Anterior cingulate cortex (tissue), 58 donors: ENCODE measurements at regions not wholly inside any gene's neighbourhood (a gene's known extent, or its start where the extent isn't known, plus 50 kb on each side); places are given as distances from the start of the nearest gene placed in this dataset.

Experiments used
- DNase-seq, 58 donors: peaks; one replicate each; lab custom pipeline; 2025; lab: John Stamatoyannopoulos, UW

DNA sequence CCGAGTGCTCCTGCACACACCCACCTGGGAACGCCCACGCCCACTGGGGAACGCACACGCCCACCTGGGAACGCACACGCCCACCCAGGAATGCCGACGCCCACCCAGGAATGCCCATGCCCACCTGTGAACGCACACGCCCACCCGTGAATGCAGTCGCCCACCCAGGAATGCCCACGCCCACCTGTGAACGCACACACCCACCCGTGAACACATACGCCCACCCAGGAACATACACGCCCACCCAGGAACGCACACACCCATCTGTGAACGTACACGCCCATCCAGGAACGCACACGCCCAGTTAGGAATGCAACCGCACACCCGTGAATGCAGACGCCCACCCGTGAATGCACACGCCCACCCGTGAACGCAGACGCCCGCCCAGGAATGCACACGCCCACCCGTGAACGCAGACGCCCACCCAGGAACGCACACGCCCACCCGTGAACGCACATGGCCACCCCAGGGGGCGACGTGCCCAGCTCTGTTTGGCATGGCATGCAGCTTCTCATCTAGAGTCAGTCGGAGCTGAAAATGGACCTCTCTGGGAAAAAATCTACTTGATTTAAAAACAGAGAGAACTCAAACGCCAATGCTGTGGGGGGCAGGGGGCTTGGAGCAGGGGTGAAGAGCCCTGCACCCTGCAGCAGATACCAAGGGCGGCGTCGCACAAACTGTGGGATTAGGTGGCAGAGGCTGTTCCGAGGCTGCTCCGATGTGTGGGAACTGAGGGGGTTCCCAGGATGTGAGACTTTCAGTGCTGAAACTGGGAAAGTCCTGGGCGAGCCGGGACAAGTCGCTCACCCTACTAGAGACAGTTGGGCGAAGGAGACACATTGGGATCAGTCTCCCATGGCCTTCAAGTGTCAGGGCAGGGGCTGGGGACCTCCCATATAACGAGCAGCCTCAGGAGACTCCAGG, 83.3 kb downstream of the MYEOV start:
- DNase-seq, result no peak

DNA sequence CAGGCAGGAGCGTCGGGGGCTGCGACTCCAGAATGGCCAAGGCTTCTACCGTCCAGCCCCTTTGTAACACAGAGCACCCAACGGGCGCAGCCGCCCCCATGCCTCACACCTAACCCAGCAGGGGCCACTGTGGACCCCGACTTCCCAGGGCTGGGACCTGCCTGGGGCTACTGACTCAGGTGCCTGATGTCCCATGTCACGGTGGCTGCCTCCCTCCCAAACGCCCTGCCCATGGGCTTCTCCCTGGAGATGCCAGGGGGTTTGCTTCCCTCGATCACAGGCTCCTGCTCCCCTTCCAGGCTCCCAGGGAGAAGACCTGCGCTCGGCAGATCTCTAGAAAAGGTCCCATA, 84.0 kb downstream of the MYEOV start:
- no peak for DNase-seq

DNA sequence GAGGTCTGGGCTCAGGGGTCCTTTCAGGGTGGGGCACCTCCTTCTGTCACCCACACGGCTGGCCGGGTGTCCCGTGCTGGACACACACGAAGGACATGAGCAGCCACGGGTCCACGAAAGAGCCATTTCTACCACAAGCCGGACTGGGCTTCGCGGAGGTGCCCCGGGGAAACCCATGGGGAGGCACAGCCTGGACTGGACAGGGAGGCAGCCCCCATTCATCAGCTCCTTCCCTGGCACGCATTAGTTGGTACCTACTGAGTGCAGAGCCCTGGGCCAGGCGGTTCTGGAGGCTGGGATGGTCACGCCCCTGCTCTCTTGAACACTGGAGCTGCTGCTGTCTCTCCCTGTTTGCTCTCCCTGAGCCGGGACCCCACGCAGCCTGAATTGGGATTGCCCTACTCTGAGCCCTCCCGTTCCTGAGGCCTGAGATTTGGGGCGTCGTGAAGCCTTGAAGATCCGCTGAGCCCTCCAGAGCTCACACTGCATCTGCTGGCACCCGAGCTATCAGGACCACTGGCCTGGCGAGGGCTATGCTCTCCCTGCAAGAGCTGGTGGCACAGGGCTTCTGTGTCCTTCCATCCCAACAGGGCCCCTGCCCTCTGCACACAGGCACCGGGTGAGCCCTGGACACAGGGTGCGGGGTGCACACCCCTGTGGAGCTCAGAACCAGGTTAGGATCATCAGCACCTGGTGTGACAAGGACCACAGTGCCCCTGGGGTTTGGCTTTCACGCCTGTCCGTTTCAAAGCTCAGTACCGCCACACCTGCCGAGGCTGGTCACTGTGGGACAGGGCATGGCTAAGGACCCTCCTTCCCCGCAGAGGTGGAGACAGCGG, 84.6 kb downstream of the MYEOV start:
- no peak for DNase-seq

DNA sequence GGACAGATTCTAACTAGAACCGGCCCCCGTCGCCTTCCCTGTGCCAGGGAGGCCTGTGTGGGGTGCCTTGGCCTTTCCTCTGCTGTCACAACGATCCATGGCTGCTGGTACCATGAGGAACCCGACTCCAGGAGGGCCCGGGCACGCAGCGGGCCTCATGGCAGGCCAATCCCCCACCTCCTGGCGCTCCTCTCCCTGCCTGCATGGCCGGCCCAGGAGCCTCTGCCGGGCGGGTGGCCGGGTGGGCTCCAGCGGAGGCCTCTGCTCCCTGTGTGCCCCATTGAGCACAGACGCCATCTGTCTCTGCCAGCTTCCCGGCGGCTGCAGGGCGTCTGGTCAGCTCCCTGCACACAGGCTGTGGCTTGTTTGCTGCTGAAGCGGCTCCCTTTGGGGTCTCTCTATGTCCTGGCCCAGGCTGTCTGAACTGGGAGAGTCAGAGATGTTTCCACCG, 86.5 kb downstream of the MYEOV start:
- DNase-seq, result no peak

DNA sequence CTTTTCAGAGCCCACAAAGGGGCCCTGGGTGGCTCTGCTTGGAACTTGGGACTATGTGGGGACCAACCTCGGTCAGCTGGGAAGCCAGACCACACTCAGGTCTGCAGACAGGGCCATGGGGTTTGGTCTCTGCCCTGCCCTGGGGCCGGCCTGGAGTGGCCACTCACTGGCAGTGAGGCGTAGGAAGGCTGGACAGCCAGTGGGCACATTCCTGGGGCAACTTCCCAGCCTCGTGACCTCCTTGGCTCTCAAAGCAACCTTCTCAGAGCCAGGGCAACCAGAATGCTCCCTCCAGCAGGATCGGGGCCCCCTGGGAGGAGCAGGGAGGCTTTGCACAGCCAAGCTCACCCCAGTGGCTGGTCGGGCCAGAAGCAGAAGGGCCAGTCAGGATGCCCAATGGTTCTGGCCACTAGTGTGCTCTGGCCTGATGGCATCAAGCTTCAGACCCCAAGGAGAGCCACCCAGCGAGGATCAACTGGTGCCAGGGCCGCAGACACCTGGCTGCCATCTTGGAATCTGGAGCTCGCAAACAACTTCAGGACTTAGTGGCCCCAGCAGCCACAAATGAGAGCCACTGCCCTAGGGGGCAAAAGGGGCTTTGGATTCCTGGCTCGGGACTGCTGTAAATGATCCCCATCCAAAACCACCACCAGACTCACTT, 87.1 kb downstream of the MYEOV start:
- DNase-seq, result peak in 18 of 58 donors; percentile 12 to 54 (median 24)

DNA sequence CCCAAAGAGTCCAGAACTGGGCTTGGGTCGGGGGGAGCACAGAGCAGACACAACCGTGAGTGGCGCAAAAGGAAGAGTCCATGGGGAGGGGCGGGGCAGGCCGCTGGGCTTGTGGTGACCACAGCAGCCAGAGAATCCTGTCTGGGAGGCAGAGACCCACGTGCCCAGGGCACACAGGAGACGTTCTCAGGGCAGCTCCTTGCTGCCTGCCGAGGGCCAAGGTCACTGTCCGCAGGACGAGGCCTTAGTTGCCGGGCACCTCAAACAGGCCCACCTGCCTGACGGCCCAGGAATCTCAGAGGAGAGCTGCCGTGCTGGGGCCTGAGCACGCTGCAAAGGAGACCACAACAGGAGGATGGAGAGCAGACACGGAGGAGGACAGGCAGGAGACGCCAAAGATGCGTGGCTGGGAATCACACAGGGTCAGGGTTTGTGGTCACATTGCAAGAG, 87.8 kb downstream of the MYEOV start:
- no peak for DNase-seq

DNA sequence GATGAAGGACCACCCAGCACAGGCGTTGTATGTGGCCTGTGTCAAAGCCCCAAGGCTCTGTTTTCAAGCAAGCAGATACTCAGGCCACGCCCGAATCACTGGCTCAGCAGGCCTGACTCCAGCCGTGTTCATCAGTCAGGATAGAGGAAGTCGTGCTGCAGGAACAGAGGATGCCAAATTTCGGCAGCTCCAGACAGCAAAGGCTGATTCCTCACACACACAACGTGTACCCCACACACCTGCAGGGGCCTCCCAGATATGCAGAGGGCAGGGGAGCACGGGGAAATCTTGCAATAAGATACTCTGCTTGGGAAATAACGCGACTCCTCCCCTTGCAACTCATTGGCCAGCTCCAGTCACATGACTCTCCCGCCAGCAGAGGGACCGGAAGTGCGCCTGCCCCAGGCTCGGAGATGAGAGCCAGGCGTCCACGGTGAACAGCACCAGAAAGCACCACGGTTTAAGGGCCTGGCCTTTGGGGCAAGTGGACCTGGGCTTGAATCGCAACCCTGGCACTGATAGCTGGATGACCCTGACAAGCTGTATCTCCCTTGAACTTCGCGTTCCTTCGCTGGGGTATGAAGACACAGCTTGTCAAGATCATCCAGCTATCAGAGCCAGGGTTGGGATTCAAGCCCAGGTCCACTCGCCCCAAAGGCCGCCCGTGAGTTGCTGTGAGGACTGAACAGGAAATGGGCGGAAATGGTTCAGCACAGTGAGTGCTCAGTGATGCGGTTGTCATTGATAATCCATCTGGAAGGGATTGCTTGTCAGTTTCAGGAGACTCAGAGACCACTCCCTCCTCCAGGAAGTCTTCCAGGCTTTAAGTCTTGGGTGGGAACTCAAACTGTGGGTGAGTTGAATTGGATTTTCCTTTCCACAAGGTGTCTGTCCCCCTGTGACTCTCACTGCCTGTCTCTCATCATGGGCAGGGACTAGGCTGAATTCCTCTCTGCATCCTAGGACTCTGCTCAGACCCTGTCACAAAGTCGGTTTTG, 88.5 kb downstream of the MYEOV start:
- DNase-seq, result peak in 8 of 58 donors; percentile 2 to 34 (median 24)

DNA sequence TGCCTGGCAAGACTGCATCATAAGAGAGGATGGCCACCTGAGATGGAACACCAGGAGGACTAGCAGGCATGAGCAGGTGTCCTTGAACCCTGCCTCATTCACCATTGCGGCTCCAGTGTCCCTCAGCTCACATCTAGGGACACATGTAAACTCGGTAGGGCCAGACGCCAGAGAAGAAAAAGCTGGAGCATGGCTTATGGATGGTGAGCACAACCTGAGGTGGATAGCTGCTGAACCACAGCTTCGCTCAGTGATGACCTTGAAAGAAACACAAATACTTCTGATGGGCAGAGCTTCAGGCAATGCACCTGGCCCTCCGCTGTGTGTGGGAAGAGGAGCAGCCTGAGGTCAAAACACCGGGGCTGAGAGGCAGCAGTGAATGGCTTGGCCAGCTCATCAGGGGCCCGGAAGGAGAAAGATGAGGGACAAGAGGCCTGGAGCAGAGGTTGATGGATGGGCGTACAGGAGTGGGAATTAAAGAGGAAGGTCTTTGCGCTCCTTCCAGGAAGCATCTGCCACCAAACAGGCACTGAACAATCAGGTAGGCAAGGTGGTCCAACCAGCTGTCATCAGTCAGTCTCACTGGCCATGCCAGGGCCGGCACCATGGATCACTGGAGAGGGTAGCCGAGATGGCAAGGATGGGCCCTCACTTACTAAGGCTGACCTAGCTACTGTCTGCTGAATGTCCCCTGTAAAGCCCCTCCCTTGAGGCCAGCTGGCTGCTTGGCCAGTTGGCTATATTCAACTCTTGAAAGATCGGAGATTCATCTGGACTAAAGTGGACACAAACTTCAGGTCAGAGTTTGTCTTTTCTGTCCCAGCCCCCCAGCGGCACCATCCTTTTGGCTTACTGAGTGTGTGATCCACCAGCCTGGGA, 89.7 kb downstream of the MYEOV start:
- no peak for DNase-seq

DNA sequence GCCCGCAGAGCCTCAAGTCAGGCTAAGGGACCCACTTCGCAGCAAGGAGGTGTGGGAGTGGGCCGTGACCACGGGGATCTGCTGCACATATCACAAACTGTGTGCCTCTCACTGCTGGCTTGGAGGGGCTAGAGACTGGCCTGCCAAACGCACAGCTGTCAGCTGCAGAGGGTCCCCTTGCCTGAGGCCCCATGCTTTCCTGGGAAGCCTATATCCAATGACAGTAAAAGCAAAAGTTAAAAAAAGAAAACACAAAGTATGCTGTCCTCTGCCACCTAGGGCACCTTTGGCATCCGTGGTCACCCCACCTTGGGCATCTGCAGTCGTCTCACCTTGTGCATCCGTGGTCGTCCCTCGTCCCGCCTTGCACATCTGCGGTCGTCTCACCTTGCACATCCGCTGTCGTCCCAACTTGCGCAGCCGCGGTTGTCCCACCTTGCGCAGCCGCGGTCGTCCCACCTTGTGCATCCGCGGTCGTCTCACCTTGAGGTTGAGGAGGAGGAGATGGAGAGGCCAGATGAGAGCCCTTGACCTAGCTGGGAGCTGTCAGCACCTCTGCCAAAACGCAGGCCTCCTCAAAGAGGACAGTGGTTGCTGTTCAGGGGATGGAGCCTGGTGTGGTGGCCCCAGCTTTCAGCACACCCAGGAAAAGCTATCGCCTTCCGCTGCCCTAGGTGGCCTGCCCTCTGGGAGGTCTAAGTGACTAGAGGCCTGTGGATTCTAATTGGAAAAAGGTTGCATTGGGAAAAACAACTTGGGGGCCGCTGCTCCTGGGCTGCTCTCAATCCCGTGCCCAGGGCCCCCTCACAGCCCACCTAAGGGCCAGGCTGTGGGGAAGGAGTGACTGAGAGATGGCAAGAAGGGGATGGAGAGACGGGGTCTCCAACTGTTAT, 90.5 kb downstream of the MYEOV start:
- DNase-seq, result no peak

DNA sequence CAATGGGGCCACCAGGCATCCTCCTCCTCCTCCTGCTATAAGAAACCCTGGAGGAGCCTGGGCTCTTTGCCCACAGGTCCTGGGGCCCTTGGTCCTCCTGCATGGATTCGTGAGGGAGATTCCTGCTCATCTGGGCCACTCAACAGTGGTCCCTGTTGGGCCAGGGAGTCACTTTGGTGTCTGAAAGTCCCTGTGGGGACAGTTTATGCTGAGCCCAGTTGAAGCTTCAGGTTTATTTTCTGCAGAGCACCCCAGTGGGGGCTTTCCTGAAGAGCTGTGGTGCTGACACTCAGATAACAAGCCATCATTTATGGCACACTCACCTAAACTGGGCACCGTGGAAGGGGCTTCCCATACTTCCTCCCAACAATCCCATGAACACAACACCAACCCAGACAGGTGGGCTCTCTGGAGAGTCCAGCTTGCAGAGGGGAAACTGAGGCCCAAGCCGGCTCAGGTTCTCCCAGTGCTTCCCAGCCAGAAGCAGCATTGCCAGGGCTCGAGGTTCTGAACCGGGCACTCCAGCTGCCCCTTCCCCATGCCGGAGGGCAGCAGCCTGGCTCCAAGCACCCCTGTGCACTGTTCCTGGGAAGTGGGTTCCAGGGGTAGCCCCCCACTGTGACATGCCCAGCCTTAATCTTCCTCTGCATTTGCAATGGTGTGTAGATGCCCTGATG, 91.3 kb downstream of the MYEOV start:
- no peak for DNase-seq

DNA sequence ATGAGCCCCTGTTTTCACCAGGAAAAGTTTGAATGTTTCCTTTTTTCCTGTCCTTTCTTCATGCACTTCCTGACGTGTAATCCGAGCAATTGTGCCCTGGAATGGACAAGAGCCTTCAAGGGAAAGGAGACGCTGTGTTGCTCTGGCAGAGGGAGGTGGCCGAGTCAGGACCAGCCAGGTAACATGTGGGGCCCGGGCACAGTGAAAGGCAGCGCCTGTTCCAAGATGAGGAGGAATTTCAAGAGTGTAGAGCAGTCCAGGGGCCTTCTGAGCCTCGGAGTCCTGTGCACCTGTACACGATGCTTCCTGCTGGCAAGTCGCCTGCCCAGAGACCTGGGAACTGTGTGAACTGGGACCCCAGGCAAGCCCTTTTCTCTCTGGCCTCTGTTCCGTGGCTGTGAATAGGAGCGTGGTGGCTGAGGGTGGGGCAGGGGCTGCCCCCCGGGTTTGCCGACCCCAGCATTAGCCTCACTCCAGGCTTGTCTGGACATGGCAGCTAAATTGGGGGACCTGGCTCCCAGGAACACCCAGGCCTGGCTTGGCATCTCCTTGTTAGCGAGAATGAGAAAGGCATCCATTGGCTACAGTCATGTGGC, 92.0 kb downstream of the MYEOV start:
- DNase-seq, result no peak

DNA sequence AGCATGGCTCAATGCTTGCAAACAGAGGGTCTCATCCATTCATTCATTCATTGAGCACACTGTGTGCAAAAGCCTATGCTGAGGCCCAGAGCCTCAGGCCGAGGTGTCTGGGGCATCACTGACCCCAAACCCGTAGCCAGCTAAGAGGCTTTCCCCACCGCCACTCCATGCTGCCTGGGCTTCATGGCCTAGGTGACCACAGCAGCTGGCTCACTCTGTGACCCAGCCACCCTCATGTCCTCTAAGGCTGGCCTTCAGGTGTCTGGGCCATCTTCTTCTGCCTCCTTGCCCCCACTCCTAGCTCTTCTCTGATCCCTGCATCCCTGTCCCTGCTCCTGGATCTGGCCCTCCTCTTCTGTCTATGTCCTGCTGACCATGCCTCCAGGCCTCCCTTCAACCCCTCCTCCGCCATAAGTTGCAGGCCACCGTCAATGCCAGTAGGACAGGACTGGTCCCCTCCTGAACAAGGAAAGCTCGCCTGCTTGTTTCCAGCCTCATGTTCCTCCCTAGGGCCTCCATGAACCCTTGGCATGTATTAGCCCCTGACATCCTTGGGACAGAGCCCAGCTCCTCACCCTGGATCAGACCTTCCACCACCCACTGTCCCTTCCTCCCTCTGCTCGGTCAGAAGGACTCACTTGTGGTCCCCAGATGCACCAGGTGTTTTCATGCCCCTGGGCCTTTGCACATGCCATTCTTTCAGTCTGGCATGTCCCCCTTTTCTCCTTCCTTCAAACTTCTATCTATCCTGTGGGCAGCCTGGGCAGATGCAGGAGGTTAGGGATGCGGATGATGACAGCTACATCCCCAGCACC, 92.8 kb downstream of the MYEOV start:
- DNase-seq, result no peak

DNA sequence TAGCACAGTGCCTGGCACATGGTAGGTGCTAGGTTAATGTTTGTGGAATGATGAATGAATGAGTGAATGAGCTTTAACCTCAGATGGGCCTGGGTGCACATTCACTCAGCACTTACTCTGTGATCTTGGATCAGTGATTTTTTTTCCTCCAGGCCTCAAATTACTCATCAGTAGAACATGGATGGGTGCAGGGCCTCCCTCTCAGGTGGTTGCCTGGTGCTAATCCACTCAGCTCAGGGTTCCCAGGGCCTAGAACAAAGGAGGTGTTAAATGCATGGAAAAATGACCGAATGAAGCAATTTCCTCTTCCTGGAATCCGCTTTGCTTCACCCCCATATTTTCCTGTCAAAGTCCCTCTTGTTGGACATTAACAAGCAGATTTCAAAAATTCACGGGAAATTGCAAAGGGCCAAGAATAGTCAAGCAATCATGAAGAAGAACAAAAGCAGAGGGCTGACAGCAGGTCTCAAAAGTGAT, 93.5 kb downstream of the MYEOV start:
- DNase-seq, result no peak

DNA sequence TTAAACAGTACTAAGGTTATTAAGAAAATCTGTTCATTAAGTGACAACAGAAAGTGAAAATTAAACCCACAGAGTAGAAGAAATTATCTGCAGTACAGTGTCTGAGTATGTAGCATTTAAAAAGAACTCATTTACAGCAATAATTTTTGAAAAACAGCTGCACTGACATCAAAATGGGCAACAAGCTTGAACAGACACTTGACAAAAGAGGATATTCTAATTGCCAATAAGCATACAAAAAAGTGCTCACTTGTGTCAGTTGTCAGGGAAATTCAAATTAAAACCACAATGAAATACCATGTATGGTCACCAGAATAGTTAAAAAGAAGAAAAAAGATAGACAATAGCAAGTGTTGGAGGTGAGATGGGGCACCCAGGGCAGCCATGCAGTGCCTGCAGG, 93.3 kb upstream of the LINC01488 start:
- DNase-seq, result no peak

DNA sequence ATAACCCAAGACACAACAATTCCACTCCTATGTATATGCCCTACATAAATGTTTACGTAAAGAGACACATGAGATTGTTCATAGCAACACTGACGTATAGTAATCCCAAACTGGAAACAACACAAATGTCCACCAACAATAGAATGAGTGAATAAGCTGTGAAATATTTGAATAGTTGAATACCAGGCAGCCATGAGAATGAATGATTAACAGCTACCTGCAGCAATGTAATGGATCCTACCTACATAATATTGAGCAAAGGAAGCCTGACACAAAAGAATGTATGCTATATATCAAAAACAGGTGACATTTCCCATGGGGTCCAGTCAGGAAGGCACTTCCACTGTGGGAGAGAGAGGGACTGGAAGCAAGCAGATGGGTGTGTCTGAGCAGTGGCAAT, 92.8 kb upstream of the LINC01488 start:
- no peak for DNase-seq

DNA sequence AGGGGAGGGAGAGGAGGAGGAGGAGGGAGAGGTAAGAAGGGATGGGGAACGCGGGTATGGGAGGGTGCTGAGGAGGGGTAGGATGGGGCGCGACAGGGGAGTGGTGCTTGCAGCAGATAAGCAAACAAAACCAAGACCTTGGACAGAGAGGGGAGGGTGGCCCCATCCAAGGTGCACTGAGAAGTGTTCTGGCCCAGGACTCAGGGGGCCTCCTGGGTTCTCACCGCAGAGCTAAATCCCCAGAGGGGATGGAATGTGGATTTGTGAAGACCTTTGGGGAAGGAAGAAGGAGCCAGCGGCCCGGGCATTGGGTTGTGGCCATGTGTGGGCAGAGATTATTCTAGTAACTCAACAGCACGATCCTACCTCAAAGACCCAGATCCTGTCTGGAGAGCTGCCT, 90.9 kb upstream of the LINC01488 start:
- DNase-seq, result no peak
